HCT116 (cell line): ENCODE measurements at regions not wholly inside any gene's neighbourhood (a gene's known extent, or its start where the extent isn't known, plus 50 kb on each side); places are given as distances from the start of the nearest gene placed in this dataset.

Source experiments
- ATAC-seq: fragments of 200-7000 bp; cut with Tn5 transposase; 2 replicates; pipeline ENCODE4 v1.9.1; 2020; ENCODE audit warnings: mild to moderate bottlenecking, moderate library complexity
- BruUV-seq: library from RNA; stranded (reverse); fragments of 400-500 nt; replicated peaks from 2 replicates; lab custom pipeline; 2021; lab: Mats Ljungman, UMichigan
- CTCF ChIA-PET: fragments of 300-600 bp; sonication (Branson Sonifier 250); formaldehyde crosslinking; loops from one replicate; lab custom pipeline; 2021; ENCODE audit warnings: antibody characterized with exemption; lab: Charles Lee
- POLR2A ChIA-PET: fragments of 300-600, 350-600 bp; sonication (Branson Sonifier 250); formaldehyde crosslinking; loops from one replicate; lab custom pipeline; 2021; ENCODE audit warnings: antibody characterized with exemption; lab: Charles Lee
- RAD21 ChIA-PET, 2 experiments: fragments of 300-600 bp; sonication (Branson Sonifier 250); formaldehyde crosslinking; loops; one replicate each; lab custom pipeline; 2023; ENCODE audit warnings: low total read pairs in 2 of 2; ENCODE audit not compliant: uncharacterized antibody in 2 of 2, unreplicated experiment in 2 of 2, low non-redundant PET in 1 of 2; lab: Charles Lee
- DNase-seq: peaks from one replicate; pipeline ENCODE4 v3.0.0-alpha.2; 2010; ENCODE audit warnings: low read depth, low spot score
- H2AFZ ChIP-seq: fragments of 200-600 bp; shearing (Covaris generic), sonication (generic); 2 replicates; pipeline ENCODE4 v1.6.1; 2017; ENCODE audit warnings: low read depth, mixed run types, mixed read lengths, antibody characterized with exemption, low read length; ENCODE audit not compliant: poor library complexity, severe bottlenecking
- H3K27ac ChIP-seq: 2 replicates; pipeline ENCODE4 v1.5.1; 2012; ENCODE audit warnings: low read depth, low read length
- H3K27me3 ChIP-seq: fragments of 200-600 bp; sonication (generic); 2 replicates; pipeline ENCODE4 v1.6.1; 2016; ENCODE audit warnings: mixed run types, low read length, mixed read lengths; ENCODE audit not compliant: insufficient read depth
- H3K36me3 ChIP-seq, 2 experiments: fragments of 200-500 bp in 1 of 2; fragments of 200-600 bp in 1 of 2; sonication (Bioruptor generic) in 1 of 2; sonication (generic) in 1 of 2; 2 replicates each; pipeline versions ENCODE4 v1.5.1 to v1.6.1; 2014 to 2016; ENCODE audit warnings: low read length in 2 of 2, inconsistent platforms in 1 of 2, mixed read lengths in 1 of 2, mixed run types in 1 of 2; ENCODE audit not compliant: insufficient read depth in 2 of 2, control insufficient read depth in 1 of 2
- H3K4me1 ChIP-seq, 2 experiments: fragments of 200-600 bp in 1 of 2; sonication (generic) in 1 of 2; 2 replicates each; pipeline versions ENCODE4 v1.5.1 to v1.6.1; 2012 to 2017; ENCODE audit warnings: low read length in 2 of 2, inconsistent platforms in 1 of 2, mild to moderate bottlenecking in 1 of 2, mixed read lengths in 1 of 2, mixed run types in 1 of 2, moderate library complexity in 1 of 2; ENCODE audit not compliant: insufficient read depth in 2 of 2, control insufficient read depth in 1 of 2
- H3K4me2 ChIP-seq: fragments of 200-600 bp; sonication (generic); 2 replicates; pipeline ENCODE4 v1.6.1; 2017; ENCODE audit warnings: mixed run types, low read length, mixed read lengths
- H3K4me3 ChIP-seq, 2 experiments: fragments of 200-600 bp in 1 of 2; sonication (generic) in 1 of 2; replicated peaks in 1 of 2; 2 replicates each; pipeline ENCODE4 v1.5.1; 2011 to 2016; ENCODE audit warnings: low read length in 2 of 2, control low read depth in 1 of 2, low read depth in 1 of 2, mild to moderate bottlenecking in 1 of 2, mixed read lengths in 1 of 2, mixed run types in 1 of 2
- H3K79me2 ChIP-seq: fragments of 200-600 bp; sonication (generic); 2 replicates; pipeline ENCODE4 v1.6.1; 2017; ENCODE audit warnings: mild to moderate bottlenecking, mixed run types, low read length, moderate library complexity, mixed read lengths; ENCODE audit not compliant: insufficient read depth
- H3K9ac ChIP-seq: fragments of 200-600 bp; sonication (generic); 2 replicates; pipeline ENCODE4 v1.6.1; 2016; ENCODE audit warnings: low read length, mixed read lengths
- H3K9me2 ChIP-seq: fragments of 200-600 bp; sonication (generic), shearing (Covaris generic); 2 replicates; pipeline ENCODE4 v1.6.1; 2017; ENCODE audit warnings: mixed run types, mild to moderate bottlenecking, moderate library complexity; ENCODE audit not compliant: insufficient read depth
- H3K9me3 ChIP-seq, 2 experiments: fragments of 200-500 bp in 1 of 2; fragments of 200-600 bp in 1 of 2; sonication (Bioruptor generic) in 1 of 2; sonication (generic) in 1 of 2; 2 replicates each; pipeline ENCODE4 v1.6.1; 2014 to 2017; ENCODE audit warnings: low read length in 2 of 2, mixed read lengths in 2 of 2, inconsistent platforms in 1 of 2, low read depth in 1 of 2, mild to moderate bottlenecking in 1 of 2, mixed run types in 1 of 2, moderate library complexity in 1 of 2; ENCODE audit not compliant: control insufficient read depth in 1 of 2, insufficient read depth in 1 of 2
- H4K20me1 ChIP-seq: fragments of 200-600 bp; sonication (generic), shearing (Covaris generic); 2 replicates; pipeline ENCODE4 v1.6.1; 2017; ENCODE audit warnings: mixed run types, mild to moderate bottlenecking, moderate library complexity; ENCODE audit not compliant: insufficient read depth
- CBX3 ChIP-seq: IDR thresholded peaks from 2 replicates; pipeline ENCODE4 v1.6.1; 2012; ENCODE audit warnings: low read depth
- CEBPB ChIP-seq: IDR thresholded peaks from 2 replicates; pipeline ENCODE4 v1.6.1; 2012; ENCODE audit warnings: low read depth
- EGR1 ChIP-seq: IDR thresholded peaks from 2 replicates; pipeline ENCODE4 v1.6.1; 2012; ENCODE audit warnings: low read depth
- ELF1 ChIP-seq: IDR thresholded peaks from 2 replicates; pipeline ENCODE4 v1.6.1; 2012; ENCODE audit warnings: low read depth, borderline replicate concordance
- EZH2 ChIP-seq: fragments of 200-600 bp; sonication (generic); IDR thresholded peaks from 2 replicates; pipeline ENCODE4 v1.6.1; 2017; ENCODE audit warnings: antibody characterized with exemption, mixed run types
- EZH2phosphoT487 ChIP-seq: fragments of 200-600 bp; IDR thresholded peaks from 2 replicates; pipeline ENCODE4 v1.6.1; 2018; ENCODE audit warnings: antibody characterized with exemption, borderline replicate concordance
- FOSL1 ChIP-seq: IDR thresholded peaks from 2 replicates; pipeline ENCODE4 v1.6.1; 2012; ENCODE audit warnings: low read depth
- JUND ChIP-seq: IDR thresholded peaks from 2 replicates; pipeline ENCODE4 v1.6.1; 2012
- MAX ChIP-seq: IDR thresholded peaks from 2 replicates; pipeline ENCODE4 v1.6.1; 2012
- POLR2A ChIP-seq: IDR thresholded peaks from 2 replicates; pipeline ENCODE4 v1.7.0; 2011; ENCODE audit warnings: borderline replicate concordance; ENCODE audit not compliant: insufficient read depth, insufficient read length; ENCODE audit errors: extremely low read depth
- POLR2AphosphoS5 ChIP-seq: IDR thresholded peaks from 2 replicates; pipeline ENCODE4 v1.6.1; 2011; ENCODE audit warnings: mild to moderate bottlenecking, low read depth, low read length, moderate library complexity
- SIN3A ChIP-seq: IDR thresholded peaks from 2 replicates; pipeline ENCODE4 v1.6.1; 2012; ENCODE audit warnings: low read depth
- SP1 ChIP-seq: IDR thresholded peaks from 2 replicates; pipeline ENCODE4 v1.6.1; 2012; ENCODE audit warnings: low read depth
- SRF ChIP-seq: IDR thresholded peaks from 2 replicates; pipeline ENCODE4 v1.6.1; 2012; ENCODE audit warnings: low read depth
- TCF7L2 ChIP-seq: IDR thresholded peaks from 2 replicates; pipeline ENCODE4 v1.7.0; 2011; ENCODE audit warnings: borderline replicate concordance, inconsistent platforms; ENCODE audit not compliant: insufficient read depth, insufficient read length; ENCODE audit errors: extremely low read depth
- YY1 ChIP-seq: IDR thresholded peaks from 2 replicates; pipeline ENCODE4 v1.6.1; 2011; ENCODE audit warnings: low read length, low read depth, moderate library complexity, mild to moderate bottlenecking; ENCODE audit not compliant: insufficient replicate concordance; ENCODE audit errors: extremely low read depth
- ZFX ChIP-seq: fragments of 450-650 bp; IDR thresholded peaks from 2 replicates; pipeline ENCODE4 v1.6.1; 2017
- ZNF274 ChIP-seq: fragments of 200-500 bp; sonication (Bioruptor generic); IDR thresholded peaks from 2 replicates; pipeline ENCODE4 v1.6.1; 2014; ENCODE audit warnings: mild to moderate bottlenecking, low read depth, low read length, inconsistent platforms
- intact Hi-C: fragments of 100-400 bp; cut with micrococcal nuclease; formaldehyde crosslinking; loops from 2 replicates; pipeline ENCODE4 v1.10.0; 2022
- TF ChIP-seq, protein P1 (sequence below): IDR thresholded peaks from 2 replicates; pipeline ENCODE4 v1.6.1; 2012
- TF ChIP-seq, protein P2 (sequence below): IDR thresholded peaks from 2 replicates; pipeline ENCODE4 v1.6.1; 2011; ENCODE audit warnings: mild to moderate bottlenecking, low read length, moderate library complexity; ENCODE audit not compliant: insufficient replicate concordance; ENCODE audit errors: extremely low read depth

DNA sequence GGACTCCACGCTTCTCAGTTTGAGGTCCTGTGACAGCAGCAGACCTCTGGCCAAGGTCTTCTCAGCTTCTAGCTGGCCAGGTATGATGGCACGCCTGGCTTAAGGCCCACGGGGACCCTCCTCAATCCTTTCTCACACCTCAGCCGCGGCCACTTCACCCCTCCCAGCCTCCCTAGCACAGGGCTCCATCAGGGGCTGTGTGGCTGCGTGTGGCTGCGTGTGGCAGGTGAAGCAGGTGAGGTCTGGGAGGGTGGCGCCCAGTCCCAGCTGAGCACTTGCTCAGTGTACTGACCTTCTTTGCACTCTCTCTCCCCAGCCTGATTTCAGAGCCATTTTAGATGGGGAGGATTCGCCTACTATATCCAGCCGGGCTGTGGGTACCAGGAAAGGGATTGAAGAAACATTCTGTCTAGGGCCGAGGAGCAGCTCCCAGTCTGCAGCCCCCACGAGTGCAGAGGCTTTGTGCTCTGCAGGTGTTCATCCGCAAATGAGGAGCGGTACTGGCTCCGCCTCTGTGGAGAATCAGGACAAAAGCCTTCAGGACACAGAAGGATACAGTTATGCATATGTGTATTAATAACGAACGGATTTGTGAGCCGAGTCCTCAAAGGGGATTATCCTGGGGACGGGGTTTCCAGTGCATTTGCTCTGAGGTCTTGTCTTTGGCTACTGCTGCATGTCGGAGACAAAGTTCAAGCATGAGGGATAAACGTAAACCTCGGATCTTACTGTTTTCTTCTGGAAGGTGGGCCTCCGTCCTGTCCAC is 236.9 kb upstream of the RAB6C start:
- H3K4me2 ChIP-seq: no peak overlapping the region
- no peak overlapping the region for H3K4me3 ChIP-seq
- ChIA-PET CTCF (no interaction called here), POLR2A (no interaction called here), RAD21 (no interaction called here)
- H2AFZ ChIP-seq: no peak overlapping the region
- H3K9me3 ChIP-seq: no peaks in the 10 kb centered on the region
- H3K27me3 ChIP-seq: peaks cover 9% of the 10 kb centered on the region; the same call in 1 of the 2 replicates
- no peak for TF ChIP-seq JUND
- TF ChIP-seq EZH2: no peak
- TF ChIP-seq, protein P1, sequence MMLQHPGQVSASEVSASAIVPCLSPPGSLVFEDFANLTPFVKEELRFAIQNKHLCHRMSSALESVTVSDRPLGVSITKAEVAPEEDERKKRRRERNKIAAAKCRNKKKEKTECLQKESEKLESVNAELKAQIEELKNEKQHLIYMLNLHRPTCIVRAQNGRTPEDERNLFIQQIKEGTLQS: no peak
- no peak for TF ChIP-seq POLR2AphosphoS5
- no peak for TF ChIP-seq SIN3A
- no peak for TF ChIP-seq ZFX
- no peak for TF ChIP-seq SRF
- no peak for TF ChIP-seq POLR2A
- no peak for TF ChIP-seq CBX3
- no peak for TF ChIP-seq TCF7L2
- TF ChIP-seq MAX: no peak
- no peak for TF ChIP-seq YY1
- TF ChIP-seq ELF1: no peak
- no peak for TF ChIP-seq FOSL1
- TF ChIP-seq, protein P2, sequence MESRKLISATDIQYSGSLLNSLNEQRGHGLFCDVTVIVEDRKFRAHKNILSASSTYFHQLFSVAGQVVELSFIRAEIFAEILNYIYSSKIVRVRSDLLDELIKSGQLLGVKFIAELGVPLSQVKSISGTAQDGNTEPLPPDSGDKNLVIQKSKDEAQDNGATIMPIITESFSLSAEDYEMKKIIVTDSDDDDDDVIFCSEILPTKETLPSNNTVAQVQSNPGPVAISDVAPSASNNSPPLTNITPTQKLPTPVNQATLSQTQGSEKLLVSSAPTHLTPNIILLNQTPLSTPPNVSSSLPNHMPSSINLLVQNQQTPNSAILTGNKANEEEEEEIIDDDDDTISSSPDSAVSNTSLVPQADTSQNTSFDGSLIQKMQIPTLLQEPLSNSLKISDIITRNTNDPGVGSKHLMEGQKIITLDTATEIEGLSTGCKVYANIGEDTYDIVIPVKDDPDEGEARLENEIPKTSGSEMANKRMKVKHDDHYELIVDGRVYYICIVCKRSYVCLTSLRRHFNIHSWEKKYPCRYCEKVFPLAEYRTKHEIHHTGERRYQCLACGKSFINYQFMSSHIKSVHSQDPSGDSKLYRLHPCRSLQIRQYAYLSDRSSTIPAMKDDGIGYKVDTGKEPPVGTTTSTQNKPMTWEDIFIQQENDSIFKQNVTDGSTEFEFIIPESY: no peak
- TF ChIP-seq SP1: no peak
- TF ChIP-seq ZNF274: no peak
- TF ChIP-seq EGR1: no peak
- no peak for TF ChIP-seq CEBPB
- no peak for TF ChIP-seq EZH2phosphoT487
- no peaks in the 10 kb centered on the region for H4K20me1 ChIP-seq
- no peaks in the 10 kb centered on the region for H3K9me2 ChIP-seq
- no peaks in the 10 kb centered on the region for H3K4me1 ChIP-seq
- BruUV-seq: no TSS peak
- no peak for ATAC-seq
- no peak overlapping the region for H3K27ac ChIP-seq
- no peak overlapping the region for H3K9ac ChIP-seq
- no peaks in the 10 kb centered on the region for H3K36me3 ChIP-seq
- intact Hi-C loops: no loop called here
- no peak for DNase-seq
- no peaks in the 10 kb centered on the region for H3K79me2 ChIP-seq
